A204.1 (cell line): ENCODE measurements at regions not wholly inside any gene's neighbourhood (a gene's known extent, or its start where the extent isn't known, plus 50 kb on each side); places are given as distances from the start of the nearest gene placed in this dataset.

ENCODE experiments used
- FAIRE-seq: peaks from 2 replicates; lab custom pipeline; 2012; peaks lifted over from hg19 to GRCh38; lab: Jason Lieb, UNC

DNA sequence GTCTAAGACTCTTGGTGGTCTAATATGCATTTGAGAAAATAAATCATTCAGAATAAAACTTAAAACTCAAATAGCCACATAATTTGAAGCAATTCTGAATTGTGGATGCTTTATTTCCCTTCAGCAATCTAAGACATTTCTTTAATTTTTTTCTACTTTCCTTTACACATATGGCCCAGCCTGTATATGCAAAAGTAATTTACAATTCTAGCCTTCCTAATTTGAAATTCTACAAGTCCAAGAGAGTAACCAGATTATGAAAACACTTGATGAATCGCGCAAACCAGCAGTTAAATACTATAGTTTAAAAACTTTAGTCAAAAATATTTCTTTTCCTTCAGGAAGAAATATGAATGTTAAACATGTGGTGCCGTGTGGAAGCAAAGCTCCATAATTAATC lies 1014.2 kb downstream of the TUSC7 start:
- no peak for FAIRE-seq

- no peak for FAIRE-seq
Observed at GRCh38 chr3:117725314-117725713, 1015.7 kb downstream of the TUSC7 start.

- no peak for FAIRE-seq
Observed at GRCh38 chr3:117726776-117727175, 1017.2 kb downstream of the TUSC7 start.

DNA sequence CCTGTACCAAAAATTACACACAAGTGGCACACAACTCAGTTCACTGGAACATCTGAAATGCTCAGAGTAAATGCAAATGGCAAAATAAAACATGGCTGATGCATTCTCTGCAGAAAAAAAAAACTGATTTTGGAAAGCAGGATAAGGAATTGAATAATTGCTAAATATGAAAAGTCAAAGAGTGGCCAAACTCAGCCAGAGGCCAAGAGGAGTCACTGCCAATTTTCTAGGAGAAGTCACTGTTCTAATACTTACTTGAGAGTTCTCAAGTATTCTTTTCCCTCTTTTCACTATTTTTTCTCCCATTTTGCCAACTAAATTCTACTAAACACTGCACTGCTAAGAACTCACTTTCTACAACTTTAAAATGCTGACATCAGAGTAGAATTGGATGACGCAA lies 1018.6 kb downstream of the TUSC7 start:
- FAIRE-seq, result no peak

GRCh38 chr3:117734496-117734895 lies 1024.9 kb downstream of the TUSC7 start:
- no peak for FAIRE-seq

- FAIRE-seq, result no peak
Observed at GRCh38 chr3:117735481-117736101, 1026.0 kb downstream of the TUSC7 start.

GRCh38 chr3:117736846-117737245 lies 1027.3 kb downstream of the TUSC7 start:
- FAIRE-seq, result no peak

DNA sequence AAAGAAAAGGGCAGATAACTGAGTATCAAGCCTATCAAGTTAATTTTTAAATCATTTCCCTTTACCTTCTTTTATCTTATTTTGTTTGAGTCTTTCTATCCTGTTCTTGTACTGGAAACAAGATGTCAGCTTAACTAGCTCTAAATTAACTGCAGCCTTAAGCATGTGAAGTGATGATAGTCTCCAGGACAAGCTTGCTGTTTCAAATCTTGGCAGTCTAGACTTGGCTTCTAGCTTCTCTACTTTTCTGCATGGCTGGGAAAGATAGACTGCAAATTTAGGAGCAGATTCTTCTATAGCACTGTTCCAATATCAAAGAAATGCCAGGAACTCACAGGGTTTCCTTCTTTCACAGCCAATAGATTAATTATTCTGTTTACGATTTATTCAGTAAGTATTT lies 1034.4 kb downstream of the TUSC7 start:
- no peak for FAIRE-seq

DNA sequence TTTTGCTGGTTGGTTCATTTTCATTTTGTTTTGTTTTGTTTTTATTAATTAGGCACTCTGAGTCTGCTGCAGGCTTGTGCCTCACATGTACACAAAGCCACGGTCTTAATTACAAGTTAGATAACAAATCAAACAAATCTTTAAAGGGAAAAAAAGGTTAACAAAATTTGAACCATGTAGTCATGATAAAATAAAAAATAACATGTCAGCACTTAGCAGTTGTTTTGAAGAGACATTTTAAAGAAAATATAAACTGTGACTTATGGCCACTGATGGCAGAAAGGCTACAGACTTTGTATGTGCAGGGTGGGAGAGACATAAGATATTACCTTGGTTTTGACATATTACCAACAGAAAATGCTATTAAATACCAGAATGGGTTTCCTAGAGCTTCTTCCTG lies 1035.4 kb downstream of the TUSC7 start:
- FAIRE-seq, result no peak

DNA sequence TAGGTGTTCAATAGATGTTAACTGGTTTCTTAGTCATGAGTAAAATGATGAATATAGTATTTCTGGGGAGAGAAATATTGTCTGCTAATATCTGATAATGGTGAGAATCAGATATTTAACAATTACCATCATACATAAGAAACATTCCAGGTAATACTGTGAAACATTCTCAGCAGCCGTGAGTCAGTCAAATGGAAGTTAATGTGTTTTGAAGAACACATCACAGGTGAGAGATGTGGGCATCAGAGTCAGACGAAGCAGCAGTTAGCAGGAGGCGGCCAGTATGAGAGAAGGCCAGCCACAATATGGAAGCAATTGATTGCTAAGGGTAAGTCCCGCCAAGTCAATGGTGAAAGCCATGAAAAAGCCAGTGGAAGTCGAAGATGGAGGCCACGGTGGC lies 1035.9 kb downstream of the TUSC7 start:
- no peak for FAIRE-seq

DNA sequence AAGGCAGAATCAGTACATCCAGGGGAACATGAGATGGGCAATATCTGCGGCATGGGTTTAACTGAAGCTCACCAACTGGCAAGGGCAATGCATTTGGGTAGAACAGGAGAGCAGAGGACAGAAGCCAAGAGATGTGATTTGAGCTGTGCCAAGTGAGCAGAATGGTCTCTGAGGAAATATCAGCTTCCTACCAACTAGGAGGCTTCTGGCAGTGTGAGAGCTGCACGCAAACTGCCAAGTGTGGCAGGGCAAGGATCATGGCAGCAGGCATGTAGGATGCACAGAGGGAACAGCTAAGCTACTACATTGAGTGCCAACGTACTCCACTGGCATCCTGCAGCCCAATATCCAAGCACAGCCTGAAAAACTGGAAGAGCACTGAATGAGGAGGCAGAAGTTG lies 1036.5 kb downstream of the TUSC7 start:
- no peak for FAIRE-seq

GRCh38 chr3:117748131-117748530 lies 1038.6 kb downstream of the TUSC7 start:
- no peak for FAIRE-seq

GRCh38 chr3:117750674-117751269 lies 1041.2 kb downstream of the TUSC7 start:
- FAIRE-seq, result no peak

DNA sequence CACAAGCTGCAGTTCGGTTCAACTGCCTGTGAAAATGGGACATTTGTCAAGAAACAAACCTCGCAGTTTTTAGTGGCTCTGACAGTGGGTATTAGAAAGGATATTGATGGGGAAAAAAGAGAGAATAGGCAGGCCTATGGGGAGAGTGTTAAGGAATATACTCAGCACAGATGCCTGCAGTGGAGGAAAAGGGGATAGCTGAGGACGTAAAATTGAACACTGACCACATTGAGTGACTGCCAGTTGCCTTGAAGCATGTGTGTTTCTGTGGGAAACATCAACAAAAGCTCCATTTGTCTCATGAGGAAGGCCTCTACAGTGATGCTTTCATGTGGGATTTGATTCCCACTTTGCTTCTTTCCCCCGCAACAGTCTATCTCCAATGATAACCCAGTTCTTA lies 1042.1 kb downstream of the TUSC7 start:
- FAIRE-seq, result no peak

DNA sequence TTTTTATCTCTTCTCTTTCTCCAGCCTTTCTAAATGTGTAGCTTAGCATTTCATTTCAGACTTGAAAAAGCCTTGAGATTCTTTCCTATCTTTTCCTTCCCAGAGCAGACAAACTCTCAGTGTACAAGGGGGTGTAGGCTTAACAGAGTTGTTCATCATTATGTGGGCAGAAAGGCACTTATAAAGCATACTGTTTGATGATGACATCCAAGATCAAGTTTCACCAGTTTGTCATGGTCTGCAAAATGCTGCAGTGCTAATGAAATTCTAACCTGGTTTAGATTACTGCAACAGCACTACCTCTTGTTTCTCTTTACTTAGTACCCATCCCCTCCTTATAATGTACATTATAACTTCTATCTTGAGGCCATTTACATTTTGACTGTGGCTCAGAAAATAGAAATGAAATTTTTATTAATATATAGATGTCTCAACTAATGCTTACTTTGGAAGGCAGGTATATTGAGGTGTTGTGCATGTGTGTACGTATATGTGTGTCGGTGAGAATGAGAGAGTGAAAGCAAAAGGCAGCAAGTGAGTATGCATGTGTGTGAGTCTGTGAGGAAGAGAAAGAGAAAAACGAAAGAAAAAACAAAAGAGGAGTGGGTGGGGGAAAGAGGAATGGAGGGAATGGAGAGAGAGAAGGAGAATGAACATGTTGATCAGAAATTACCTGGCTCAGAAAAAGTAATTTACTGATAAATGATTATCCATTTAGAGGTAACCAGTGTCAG lies 1043.6 kb downstream of the TUSC7 start:
- FAIRE-seq, result no peak

GRCh38 chr3:117754058-117754457 lies 1044.5 kb downstream of the TUSC7 start:
- no peak for FAIRE-seq

DNA sequence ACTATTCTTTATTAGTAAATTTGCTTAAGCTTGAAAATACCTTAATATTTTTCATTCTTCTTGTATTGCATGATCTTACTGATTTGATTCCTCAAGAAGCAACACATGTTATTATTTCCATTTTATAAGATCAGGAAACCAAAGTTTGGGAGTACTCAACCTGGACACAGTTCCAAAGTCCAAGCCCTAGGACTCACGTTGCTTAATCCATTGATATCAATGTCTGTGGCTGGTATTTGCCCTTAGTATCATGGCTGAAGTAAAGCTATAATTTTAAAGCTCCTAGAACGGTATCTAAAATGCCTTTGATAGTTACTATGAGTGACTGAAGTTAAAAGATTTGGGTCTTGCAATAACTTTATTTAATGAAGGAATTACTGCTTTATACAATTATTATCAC lies 1045.3 kb downstream of the TUSC7 start:
- no peak for FAIRE-seq

GRCh38 chr3:117756563-117756962 lies 1047.0 kb downstream of the TUSC7 start:
- no peak for FAIRE-seq

GRCh38 chr3:117761703-117762620 lies 1052.4 kb downstream of the TUSC7 start:
- FAIRE-seq, result no peak

DNA sequence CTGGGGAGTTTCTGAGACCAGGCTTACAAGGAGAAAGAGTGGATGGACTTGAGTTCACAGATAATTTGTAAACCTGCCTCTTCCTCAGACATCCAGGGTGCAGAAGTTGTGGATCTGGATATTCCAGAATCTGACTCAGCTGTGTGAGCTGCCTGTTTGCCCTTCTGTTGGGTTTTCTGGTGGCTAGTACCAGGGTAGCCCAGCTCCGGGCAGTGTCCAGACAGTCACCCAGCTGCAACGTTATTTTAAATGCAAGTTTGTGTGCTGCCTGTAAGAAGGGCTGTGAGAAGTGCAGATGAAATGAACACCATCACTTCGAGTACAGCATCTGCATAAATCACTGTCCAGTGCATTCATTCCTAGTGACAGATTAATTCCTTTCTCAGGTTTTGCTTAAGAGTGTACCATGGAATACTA lies 1053.0 kb downstream of the TUSC7 start:
- FAIRE-seq, result no peak

DNA sequence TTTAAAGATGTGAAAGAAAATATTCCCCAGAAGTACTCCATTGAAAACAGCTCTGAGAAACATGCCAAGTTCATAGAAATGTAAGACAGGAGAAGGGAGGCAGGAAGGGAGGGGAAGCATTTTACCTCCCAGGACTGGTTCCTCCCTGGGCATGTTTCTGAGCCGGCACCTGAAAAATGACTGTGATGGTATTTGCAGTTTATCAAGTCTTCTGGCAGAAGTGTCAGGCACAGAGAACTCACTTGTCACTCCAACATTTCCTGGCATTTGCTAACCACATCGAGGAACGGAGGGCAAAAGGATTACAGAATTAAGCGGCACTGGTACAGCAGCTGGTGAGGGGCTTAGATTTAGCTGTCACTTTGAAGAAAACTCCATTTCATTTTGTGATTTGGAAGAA lies 1054.0 kb downstream of the TUSC7 start:
- no peak for FAIRE-seq

DNA sequence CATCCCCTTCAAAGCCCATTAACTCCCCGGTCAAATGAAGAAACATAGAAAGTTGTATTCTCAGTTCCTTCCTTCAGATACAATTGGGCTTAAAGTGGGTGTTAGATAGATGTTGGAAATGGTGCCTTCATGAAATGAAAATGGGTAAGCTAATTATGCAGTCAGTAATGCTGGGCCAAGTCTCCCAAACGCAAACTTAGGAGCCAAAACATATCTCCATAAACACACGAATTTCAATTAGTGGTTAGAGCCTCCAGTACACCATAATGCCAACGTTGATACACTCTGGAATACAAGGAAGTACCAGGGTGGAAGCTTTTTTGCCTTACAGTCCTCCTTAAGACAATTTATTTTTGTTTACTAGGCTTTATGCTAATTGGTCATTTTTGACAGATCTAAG lies 1059.0 kb downstream of the TUSC7 start:
- FAIRE-seq, result no peak

DNA sequence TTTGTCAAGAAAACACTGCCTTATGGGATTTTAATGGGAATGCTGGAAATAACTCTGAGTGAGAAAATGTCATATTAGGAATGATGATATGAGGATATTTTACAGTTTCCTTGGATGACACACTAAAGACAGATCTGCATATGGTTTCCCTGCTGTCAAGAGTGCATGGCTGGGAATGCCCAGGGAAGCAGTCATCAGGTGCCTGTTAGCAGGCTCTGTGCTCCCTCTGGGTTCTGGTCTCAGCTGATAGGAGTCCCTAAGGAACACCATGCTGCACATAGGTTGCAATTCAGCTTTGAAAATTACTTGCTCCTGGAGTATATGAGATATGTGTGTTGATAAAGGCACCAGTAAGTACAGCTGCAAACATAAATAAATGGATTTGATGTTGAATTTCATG lies 1064.6 kb downstream of the TUSC7 start:
- no peak for FAIRE-seq
